GM18498 (cell line): ENCODE measurements at regions not wholly inside any gene's neighbourhood (a gene's known extent, or its start where the extent isn't known, plus 50 kb on each side); places are given as distances from the start of the nearest gene placed in this dataset.

Experiments
- ATAC-seq: cut with Tn5 transposase; IDR thresholded peaks from one replicate; pipeline ENCODE4 v1.9.1; 2021; ENCODE audit warnings: mild to moderate bottlenecking, moderate library complexity; ENCODE audit not compliant: unreplicated experiment

GRCh38 chr1:219526074-219526473, 86.8 kb downstream of the ZC3H11B start:
- ATAC-seq: no peak

GRCh38 chr1:219523411-219523810, 89.5 kb downstream of the ZC3H11B start:
- no peak for ATAC-seq

- ATAC-seq: no peak
These were observed 91.6 kb downstream of the ZC3H11B start for GRCh38 chr1:219521325-219521724.

GRCh38 chr1:219520241-219520640, 92.7 kb downstream of the ZC3H11B start:
- ATAC-seq: no peak

GRCh38 chr1:219518907-219519248, 94.0 kb downstream of the ZC3H11B start:
- no peak for ATAC-seq

- ATAC-seq: no peak
These were observed 94.6 kb downstream of the ZC3H11B start for GRCh38 chr1:219518168-219518906.

GRCh38 chr1:219517031-219517430, 95.9 kb downstream of the ZC3H11B start:
- ATAC-seq: no peak

GRCh38 chr1:219514728-219515127, 98.2 kb downstream of the ZC3H11B start:
- no peak for ATAC-seq

GRCh38 chr1:219507437-219507836, 105.5 kb downstream of the ZC3H11B start:
- ATAC-seq: no peak

- ATAC-seq: no peak
These were observed 106.0 kb downstream of the ZC3H11B start for GRCh38 chr1:219506936-219507335.

- no peak for ATAC-seq
These were observed 106.4 kb downstream of the ZC3H11B start for GRCh38 chr1:219506473-219506899.

- no peak for ATAC-seq
These were observed 107.0 kb downstream of the ZC3H11B start for GRCh38 chr1:219505886-219506285.

GRCh38 chr1:219503604-219504003, 109.3 kb downstream of the ZC3H11B start:
- no peak for ATAC-seq

- ATAC-seq: no peak
These were observed 112.5 kb downstream of the ZC3H11B start for GRCh38 chr1:219500327-219500897.

GRCh38 chr1:219498666-219499065, 114.2 kb downstream of the ZC3H11B start:
- no peak for ATAC-seq

GRCh38 chr1:219495737-219496408, 117.0 kb downstream of the ZC3H11B start:
- ATAC-seq: no peak

GRCh38 chr1:219492717-219493116, 120.2 kb downstream of the ZC3H11B start:
- ATAC-seq: no peak

GRCh38 chr1:219490566-219490965, 122.3 kb downstream of the ZC3H11B start:
- no peak for ATAC-seq

- ATAC-seq: no peak
These were observed 123.3 kb downstream of the ZC3H11B start for GRCh38 chr1:219489636-219490035.

GRCh38 chr1:219488275-219488674, 124.6 kb downstream of the ZC3H11B start:
- no peak for ATAC-seq

- ATAC-seq: no peak
These were observed 129.4 kb downstream of the ZC3H11B start for GRCh38 chr1:219483530-219483929.

- no peak for ATAC-seq
These were observed 132.9 kb downstream of the ZC3H11B start for GRCh38 chr1:219480011-219480410.
